Activated naive CD8-positive, alpha-beta T cell treated with anti-CD3 and anti-CD28 coated beads, Interleukin-2, amount 10 ng/mL, durations not matched to agents 7 days and 5 days (primary cell): ENCODE measurements at regions not wholly inside any gene's neighbourhood (a gene's known extent, or its start where the extent isn't known, plus 50 kb on each side); places are given as distances from the start of the nearest gene placed in this dataset.
"Not testable (repeated sequence)": the region's sequence is repeated elsewhere in the genome, so short reads cannot be mapped to it uniquely, and the experiment has no call there.

Experiments used
- ATAC-seq: fragments of 150-1000 bp; cut with Tn5 transposase; one replicate; pipeline ENCODE4 v1.10.0; 2021; ENCODE audit warnings: low read depth, moderate library complexity
- POLR2A ChIA-PET: fragments of 350-600 bp; sonication (Branson Sonifier 250); formaldehyde crosslinking; loops from one replicate; lab custom pipeline; 2021; ENCODE audit warnings: antibody characterized with exemption; lab: Charles Lee
- DNase-seq: peaks from one replicate; pipeline ENCODE4 v3.0.0; 2021
- H3K27ac Mint-ChIP-seq: one replicate; pipeline ENCODE4 v1.8.0; 2022; ENCODE audit warnings: mild to moderate bottlenecking, mixed read lengths
- H3K27me3 Mint-ChIP-seq: one replicate; pipeline ENCODE4 v1.8.0; 2022; ENCODE audit warnings: mild to moderate bottlenecking, moderate library complexity, mixed read lengths
- H3K36me3 Mint-ChIP-seq: one replicate; pipeline ENCODE4 v1.8.0; 2021; ENCODE audit warnings: mild to moderate bottlenecking, mixed read lengths
- H3K4me1 Mint-ChIP-seq: one replicate; pipeline ENCODE4 v1.8.0; 2021; ENCODE audit warnings: mixed read lengths
- H3K4me3 Mint-ChIP-seq: one replicate; pipeline ENCODE4 v1.8.0; 2022; ENCODE audit warnings: mild to moderate bottlenecking, moderate library complexity, mixed read lengths
- H3K9me3 Mint-ChIP-seq: one replicate; pipeline ENCODE4 v1.8.0; 2021; ENCODE audit warnings: mixed read lengths

GRCh38 chr13:81304121-81304659 lies 963.3 kb upstream of the SPRY2 start:
- no peak overlapping the region for H3K4me3 Mint-ChIP-seq
- no peaks in the 10 kb centered on the region for H3K4me1 Mint-ChIP-seq
- POLR2A ChIA-PET = no interaction called here

DNA sequence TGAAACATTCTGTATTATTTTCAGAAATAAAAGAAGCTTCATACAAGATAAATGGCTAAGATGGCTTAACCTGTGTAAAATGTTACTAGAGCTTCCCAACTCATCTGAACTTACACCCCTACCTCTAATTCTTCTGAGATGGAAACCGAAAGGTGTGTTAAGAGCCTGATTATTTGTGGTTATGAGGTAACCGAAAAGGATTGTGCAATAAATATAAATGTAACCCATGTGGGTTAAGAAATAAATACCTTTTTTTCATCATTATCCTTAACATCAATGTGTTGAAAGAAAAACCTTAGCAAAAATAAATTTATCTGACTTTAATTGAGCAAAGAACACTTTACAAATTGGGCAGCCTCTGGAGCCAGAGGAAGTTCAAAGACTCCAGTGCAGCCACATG lies 961.8 kb upstream of the SPRY2 start:
- POLR2A ChIA-PET = no interaction called here
- no peak overlapping the region for H3K4me3 Mint-ChIP-seq
- H3K9me3 Mint-ChIP-seq = no peaks in the 10 kb centered on the region
- H3K4me1 Mint-ChIP-seq = no peaks in the 10 kb centered on the region
- ATAC-seq (no peak), DNase-seq (no peak)
- no peak overlapping the region for H3K27ac Mint-ChIP-seq
- H3K36me3 Mint-ChIP-seq = no peaks in the 10 kb centered on the region
- H3K27me3 Mint-ChIP-seq = no peaks in the 10 kb centered on the region

More at GRCh38 chr13:81304121-81304659, 963.3 kb upstream of the SPRY2 start:
- Mint-ChIP-seq H3K27ac (no peak overlapping the region), H3K36me3 (no peaks in the 10 kb centered on the region), H3K27me3 (no peaks in the 10 kb centered on the region), H3K9me3 (no peaks in the 10 kb centered on the region)
- ATAC-seq (no peak), DNase-seq (no peak)

DNA sequence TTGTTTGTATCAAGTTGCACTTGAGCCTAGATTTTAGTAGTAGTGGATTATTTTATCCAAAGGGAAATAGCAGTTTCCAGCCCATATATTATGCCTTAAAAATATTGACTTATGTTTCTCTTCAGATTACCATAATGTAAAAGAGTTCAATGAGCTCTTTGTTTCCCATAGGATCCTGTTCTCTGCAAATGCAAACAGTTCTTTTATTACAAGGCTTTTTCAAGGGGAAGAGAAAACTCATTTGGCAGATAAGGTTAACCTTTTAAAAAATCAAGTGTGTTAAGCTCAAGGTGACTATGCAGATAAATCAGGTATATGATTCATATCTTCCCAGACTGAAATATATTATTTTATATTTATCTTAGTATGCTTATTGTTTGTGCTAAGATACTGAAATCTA lies 961.2 kb upstream of the SPRY2 start:
- no peaks in the 10 kb centered on the region for H3K9me3 Mint-ChIP-seq
- H3K27me3 Mint-ChIP-seq = no peaks in the 10 kb centered on the region
- ATAC-seq (no peak), DNase-seq (no peak)
- H3K4me1 Mint-ChIP-seq = no peaks in the 10 kb centered on the region
- POLR2A ChIA-PET = no interaction called here
- no peak overlapping the region for H3K4me3 Mint-ChIP-seq
- no peak overlapping the region for H3K27ac Mint-ChIP-seq
- no peaks in the 10 kb centered on the region for H3K36me3 Mint-ChIP-seq

DNA sequence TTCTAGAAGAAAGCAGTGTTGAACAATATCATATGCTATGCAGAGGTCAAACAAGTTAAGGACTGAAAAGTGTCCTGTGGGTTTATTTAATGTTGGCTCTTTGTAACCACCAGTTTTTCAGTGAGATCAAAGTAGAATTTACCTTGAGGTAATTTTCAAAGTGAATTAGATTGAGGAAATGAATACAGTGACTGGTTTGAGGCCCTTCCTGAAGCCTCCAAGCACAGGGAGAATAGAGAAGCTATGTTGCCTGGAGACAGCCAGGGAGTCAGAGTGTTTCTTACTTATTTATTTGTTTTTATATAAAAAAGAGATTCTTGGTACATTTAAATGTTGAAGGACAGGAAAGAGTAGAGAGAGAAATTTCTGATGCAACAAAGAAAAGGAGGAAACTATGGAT lies 954.3 kb upstream of the SPRY2 start:
- peaks cover 6% of the 10 kb centered on the region for H3K9me3 Mint-ChIP-seq
- POLR2A ChIA-PET = no interaction called here
- H3K4me1 Mint-ChIP-seq = no peaks in the 10 kb centered on the region
- no peak overlapping the region for H3K27ac Mint-ChIP-seq
- no peaks in the 10 kb centered on the region for H3K36me3 Mint-ChIP-seq
- no peaks in the 10 kb centered on the region for H3K27me3 Mint-ChIP-seq
- DNase-seq = no peak
- H3K4me3 Mint-ChIP-seq = no peak overlapping the region
- ATAC-seq = no peak

DNA sequence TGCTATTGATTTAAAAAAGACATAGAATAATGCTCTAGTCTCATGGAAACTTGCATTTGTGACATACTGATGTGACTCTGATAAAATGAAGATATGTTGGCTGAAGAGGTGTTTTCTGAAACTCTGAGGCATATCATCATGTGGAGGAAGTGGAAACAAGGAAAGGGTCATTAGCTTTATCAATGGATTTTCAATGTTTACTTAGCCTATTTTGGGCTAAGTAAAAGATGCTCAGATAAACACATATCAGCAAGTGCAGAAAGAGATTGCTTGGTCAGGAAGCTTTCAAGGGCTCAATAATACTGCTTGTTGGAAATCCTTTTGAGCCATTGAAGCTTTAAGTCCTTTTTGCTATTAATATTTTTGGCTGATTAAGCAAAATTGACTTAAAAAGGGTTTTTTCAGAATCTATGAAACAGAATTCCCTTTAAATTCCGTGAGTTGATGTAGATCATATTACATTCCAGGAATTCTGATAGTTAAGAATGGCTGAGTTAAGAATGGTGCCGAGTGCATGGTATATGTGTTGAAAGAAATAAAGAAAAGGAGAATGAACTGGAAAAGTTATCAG lies 952.8 kb upstream of the SPRY2 start:
- no peak overlapping the region for H3K27ac Mint-ChIP-seq
- no peak overlapping the region for H3K4me3 Mint-ChIP-seq
- H3K27me3 Mint-ChIP-seq = no peaks in the 10 kb centered on the region
- peaks cover 6% of the 10 kb centered on the region for H3K9me3 Mint-ChIP-seq
- no peaks in the 10 kb centered on the region for H3K4me1 Mint-ChIP-seq
- H3K36me3 Mint-ChIP-seq = no peaks in the 10 kb centered on the region
- no peak for ATAC-seq
- POLR2A ChIA-PET = no interaction called here
- no peak for DNase-seq

DNA sequence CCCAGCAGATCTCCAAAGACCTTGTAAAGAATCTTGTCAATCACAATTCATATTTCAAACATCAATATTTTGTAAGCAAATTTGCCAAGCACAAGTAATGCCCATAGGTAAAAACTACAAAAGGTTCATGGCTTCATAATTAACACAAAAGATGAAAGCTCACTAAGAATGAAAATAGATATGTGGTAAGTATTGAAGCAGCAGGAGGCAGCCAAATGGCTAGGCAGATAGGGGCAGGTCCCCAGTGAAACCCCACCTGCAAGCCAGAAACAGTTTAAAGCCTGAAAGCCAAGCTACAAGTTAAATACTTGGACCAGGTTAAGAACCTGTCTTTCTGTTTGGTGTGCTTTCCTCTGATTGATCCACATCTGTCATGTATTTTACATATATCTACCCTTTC lies 942.6 kb upstream of the SPRY2 start:
- H3K27ac Mint-ChIP-seq = no peak overlapping the region
- no peak overlapping the region for H3K4me3 Mint-ChIP-seq
- ATAC-seq = no peak
- H3K4me1 Mint-ChIP-seq = no peaks in the 10 kb centered on the region
- POLR2A ChIA-PET = no interaction called here
- no peak for DNase-seq
- no peaks in the 10 kb centered on the region for H3K36me3 Mint-ChIP-seq
- peaks cover 2% of the 10 kb centered on the region for H3K9me3 Mint-ChIP-seq
- H3K27me3 Mint-ChIP-seq = no peaks in the 10 kb centered on the region

- DNase-seq = no peak
- ATAC-seq = no peak
- Mint-ChIP-seq H3K27ac (no peak overlapping the region), H3K36me3 (no peaks in the 10 kb centered on the region), H3K9me3 (peaks cover 3% of the 10 kb centered on the region), H3K27me3 (no peaks in the 10 kb centered on the region), H3K4me1 (no peaks in the 10 kb centered on the region), H3K4me3 (no peak overlapping the region)
- POLR2A ChIA-PET = no interaction called here
These were observed 942.1 kb upstream of the SPRY2 start for GRCh38 chr13:81283062-81283461.

DNA sequence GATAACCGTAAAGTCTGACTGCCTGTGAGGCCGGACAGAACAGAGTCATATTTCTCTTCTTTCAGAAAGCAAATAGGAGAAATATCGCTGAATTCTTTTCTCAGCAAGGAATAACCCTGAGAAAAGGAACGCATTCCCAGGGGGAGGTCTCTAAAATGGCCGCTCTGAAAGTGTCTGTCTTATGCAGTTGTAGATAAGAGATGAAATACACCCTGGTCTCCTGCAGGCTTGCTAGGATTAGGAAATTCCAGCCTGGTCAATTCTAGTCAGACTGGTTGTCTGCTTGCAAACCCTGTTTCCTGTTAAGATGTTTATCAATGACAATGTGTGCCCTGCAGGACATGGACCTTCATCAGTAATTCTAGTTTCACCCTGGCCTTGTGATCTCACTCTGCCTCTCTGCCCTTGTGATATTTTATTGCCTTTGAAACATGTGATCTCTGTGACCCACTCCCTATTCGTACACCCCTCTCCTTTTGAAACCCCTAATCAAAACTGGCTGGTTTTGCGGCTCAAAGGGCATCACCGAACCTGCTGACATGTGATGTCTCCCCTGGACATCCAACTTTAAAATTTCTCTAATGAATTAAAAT lies 934.8 kb upstream of the SPRY2 start:
- Mint-ChIP-seq H3K4me3 (no peak overlapping the region), H3K27me3 (no peaks in the 10 kb centered on the region), H3K4me1 (no peaks in the 10 kb centered on the region), H3K27ac (no peak overlapping the region), H3K9me3 (peaks cover 17% of the 10 kb centered on the region), H3K36me3 (no peaks in the 10 kb centered on the region)
- DNase-seq (no peak), ATAC-seq (no peak)
- POLR2A ChIA-PET = no interaction called here

GRCh38 chr13:81247711-81248110 lies 906.8 kb upstream of the SPRY2 start:
- Mint-ChIP-seq H3K27ac (no peak overlapping the region), H3K4me1 (no peaks in the 10 kb centered on the region), H3K36me3 (no peaks in the 10 kb centered on the region), H3K9me3 (peaks cover 2% of the 10 kb centered on the region), H3K4me3 (no peak overlapping the region), H3K27me3 (no peaks in the 10 kb centered on the region)
- DNase-seq (no peak), ATAC-seq (no peak)
- POLR2A ChIA-PET = no interaction called here

DNA sequence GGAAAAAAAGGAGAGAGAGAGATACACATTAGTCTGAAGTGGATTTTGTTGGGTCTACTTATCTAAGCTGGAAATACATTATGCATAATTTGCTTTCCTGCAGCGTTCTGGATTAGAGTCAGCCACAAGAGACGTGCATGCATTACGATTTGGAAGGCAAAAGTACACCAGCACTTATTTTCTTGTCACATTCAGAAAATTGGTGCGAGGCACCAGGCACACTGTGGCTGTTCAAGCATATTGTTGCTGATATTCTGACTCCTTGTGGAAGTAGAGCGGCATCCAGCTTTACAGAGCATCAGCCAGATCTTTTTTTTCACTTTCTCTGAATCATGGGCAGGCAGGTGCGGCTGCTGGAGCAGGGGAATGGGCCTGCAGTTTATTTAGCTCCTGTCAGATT lies 905.6 kb upstream of the SPRY2 start:
- Mint-ChIP-seq H3K27ac (no peak overlapping the region), H3K27me3 (no peaks in the 10 kb centered on the region), H3K9me3 (peaks cover 2% of the 10 kb centered on the region), H3K4me1 (no peaks in the 10 kb centered on the region), H3K4me3 (no peak overlapping the region), H3K36me3 (no peaks in the 10 kb centered on the region)
- POLR2A ChIA-PET = no interaction called here
- ATAC-seq (no peak), DNase-seq (no peak)

GRCh38 chr13:81244011-81244410 lies 903.1 kb upstream of the SPRY2 start:
- DNase-seq = no peak
- POLR2A ChIA-PET = no interaction called here
- H3K27ac Mint-ChIP-seq = no peak overlapping the region
- H3K4me1 Mint-ChIP-seq = no peaks in the 10 kb centered on the region
- H3K36me3 Mint-ChIP-seq = no peaks in the 10 kb centered on the region
- peaks cover 2% of the 10 kb centered on the region for H3K9me3 Mint-ChIP-seq
- no peak for ATAC-seq
- H3K27me3 Mint-ChIP-seq = no peaks in the 10 kb centered on the region
- no peak overlapping the region for H3K4me3 Mint-ChIP-seq

GRCh38 chr13:81230386-81230785 lies 889.5 kb upstream of the SPRY2 start:
- Mint-ChIP-seq H3K4me3 (no peak overlapping the region), H3K27ac (no peak overlapping the region), H3K4me1 (no peaks in the 10 kb centered on the region), H3K27me3 (no peaks in the 10 kb centered on the region), H3K36me3 (no peaks in the 10 kb centered on the region), H3K9me3 (peaks cover 5% of the 10 kb centered on the region)
- DNase-seq (no peak), ATAC-seq (no peak)
- POLR2A ChIA-PET = no interaction called here

DNA sequence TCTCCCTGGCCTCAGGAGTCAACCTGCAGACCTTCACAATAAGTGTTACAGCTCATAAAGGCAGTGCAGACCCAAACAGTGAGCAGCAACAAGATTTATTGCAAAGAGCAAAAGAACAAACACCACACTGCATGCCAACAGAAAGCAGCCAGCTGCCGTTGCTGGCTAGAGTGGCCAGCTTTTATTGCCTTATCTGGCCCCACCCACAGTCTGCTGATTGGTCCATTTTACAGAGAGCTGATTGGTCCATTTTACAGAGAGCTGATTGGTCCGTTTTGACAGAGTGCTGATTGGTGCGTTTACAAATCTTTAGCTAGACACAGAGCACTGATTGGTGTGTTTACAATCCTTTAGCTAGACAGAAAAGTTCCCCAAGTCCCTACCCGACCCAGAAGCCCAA lies 885.9 kb upstream of the SPRY2 start:
- ATAC-seq, DNase-seq, H3K27me3 Mint-ChIP-seq, H3K4me1 Mint-ChIP-seq, POLR2A ChIA-PET, H3K9me3 Mint-ChIP-seq, H3K27ac Mint-ChIP-seq, H3K36me3 Mint-ChIP-seq, H3K4me3 Mint-ChIP-seq: not testable (repeated sequence)

GRCh38 chr13:81224209-81224833 lies 883.4 kb upstream of the SPRY2 start:
- POLR2A ChIA-PET = no interaction called here
- Mint-ChIP-seq H3K27ac (no peak overlapping the region), H3K4me1 (no peaks in the 10 kb centered on the region), H3K4me3 (no peak overlapping the region), H3K9me3 (peaks cover 8% of the 10 kb centered on the region), H3K36me3 (no peaks in the 10 kb centered on the region), H3K27me3 (no peaks in the 10 kb centered on the region)
- DNase-seq (no peak), ATAC-seq (no peak)
